ENCODE measurements at regions not wholly inside any gene's neighbourhood (a gene's known extent, or its start where the extent isn't known, plus 50 kb on each side); places are given as distances from the start of the nearest gene placed in this dataset.
"Not testable (repeated sequence)": the region's sequence is repeated elsewhere in the genome, so short reads cannot be mapped to it uniquely, and the experiment has no call there.

GRCh38 chr1:244289991-244290785, 161.5 kb downstream of the ADSS2 start:
- H3K4me3 ChIP-seq: no peak overlapping the region
- DNase-seq: no peak
- H3K4me1 ChIP-seq: peaks cover 4% of the 10 kb centered on the region; the same call in 1 of the 2 replicates
- H3K9me3 ChIP-seq (replicated peaks): peaks cover 5% of the 10 kb centered on the region
- H3K36me3 ChIP-seq: no peaks in the 10 kb centered on the region
- no peaks in the 10 kb centered on the region for H3K27me3 ChIP-seq
- no peak overlapping the region for H3K27ac ChIP-seq

GRCh38 chr1:244291236-244292201, 160.2 kb downstream of the ADSS2 start:
- Histone ChIP-seq H3K4me1 (peaks cover 4% of the 10 kb centered on the region; the same call in 1 of the 2 replicates), H3K27ac (no peak overlapping the region), H3K4me3 (no peak overlapping the region), H3K36me3 (no peaks in the 10 kb centered on the region), H3K27me3 (no peaks in the 10 kb centered on the region), H3K9me3 (replicated peaks) (peaks cover 5% of the 10 kb centered on the region)
- DNase-seq: peak in 1 of 2 experiments; percentile 53

- Histone ChIP-seq H3K36me3 (no peaks in the 10 kb centered on the region), H3K27me3 (no peaks in the 10 kb centered on the region), H3K4me3 (no peak overlapping the region), H3K27ac (no peak overlapping the region), H3K4me1 (peaks cover 4% of the 10 kb centered on the region; the same call in 1 of the 2 replicates), H3K9me3 (replicated peaks) (no peaks in the 10 kb centered on the region)
- no peak for DNase-seq
These were observed 157.0 kb downstream of the ADSS2 start for GRCh38 chr1:244294599-244295224.

GRCh38 chr1:244296003-244296402, 155.7 kb downstream of the ADSS2 start:
- Histone ChIP-seq H3K27me3 (no peaks in the 10 kb centered on the region), H3K27ac (no peak overlapping the region), H3K36me3 (no peaks in the 10 kb centered on the region), H3K4me1 (peaks cover 4% of the 10 kb centered on the region; the same call in 1 of the 2 replicates), H3K9me3 (replicated peaks) (no peaks in the 10 kb centered on the region), H3K4me3 (no peak overlapping the region)
- no peak for DNase-seq

GRCh38 chr1:244296447-244296846, 155.3 kb downstream of the ADSS2 start:
- Histone ChIP-seq H3K36me3 (no peaks in the 10 kb centered on the region), H3K27me3 (no peaks in the 10 kb centered on the region), H3K27ac (no peak overlapping the region), H3K4me3 (no peak overlapping the region), H3K9me3 (replicated peaks) (no peaks in the 10 kb centered on the region), H3K4me1 (peaks cover 4% of the 10 kb centered on the region; the same call in 1 of the 2 replicates)
- DNase-seq: no peak

- Histone ChIP-seq H3K36me3 (no peaks in the 10 kb centered on the region), H3K27me3 (no peaks in the 10 kb centered on the region), H3K4me1 (no peaks in the 10 kb centered on the region), H3K27ac (no peak overlapping the region), H3K9me3 (replicated peaks) (no peaks in the 10 kb centered on the region), H3K4me3 (no peak overlapping the region)
- DNase-seq: no peak
These were observed 154.6 kb downstream of the ADSS2 start for GRCh38 chr1:244297087-244297486.

GRCh38 chr1:244297616-244298015, 154.1 kb downstream of the ADSS2 start:
- no peak for DNase-seq
- Histone ChIP-seq H3K27me3 (no peaks in the 10 kb centered on the region), H3K4me1 (no peaks in the 10 kb centered on the region), H3K9me3 (replicated peaks) (no peaks in the 10 kb centered on the region), H3K36me3 (no peaks in the 10 kb centered on the region), H3K27ac (no peak overlapping the region), H3K4me3 (no peak overlapping the region)

DNA sequence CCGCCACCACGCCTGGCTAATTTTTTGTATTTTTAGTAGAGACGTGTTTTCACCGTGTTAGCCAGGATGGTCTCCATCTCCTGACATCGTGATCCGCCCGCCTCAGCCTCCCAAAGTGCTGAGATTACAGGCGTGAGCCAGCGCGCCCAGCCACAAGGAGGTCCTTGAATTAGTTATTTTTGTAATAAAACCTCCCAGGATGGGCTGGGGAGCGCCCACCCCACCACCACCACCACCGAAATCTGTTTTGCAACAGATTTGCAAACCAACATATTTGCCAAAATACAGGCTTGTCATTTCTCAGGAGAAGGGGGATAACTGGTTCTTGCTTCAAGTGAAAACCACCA, 151.7 kb downstream of the ADSS2 start:
- H3K27me3 ChIP-seq; H3K4me3 ChIP-seq; DNase-seq; H3K27ac ChIP-seq; H3K9me3 ChIP-seq (replicated peaks); H3K4me1 ChIP-seq; H3K36me3 ChIP-seq: not testable (repeated sequence)

DNA sequence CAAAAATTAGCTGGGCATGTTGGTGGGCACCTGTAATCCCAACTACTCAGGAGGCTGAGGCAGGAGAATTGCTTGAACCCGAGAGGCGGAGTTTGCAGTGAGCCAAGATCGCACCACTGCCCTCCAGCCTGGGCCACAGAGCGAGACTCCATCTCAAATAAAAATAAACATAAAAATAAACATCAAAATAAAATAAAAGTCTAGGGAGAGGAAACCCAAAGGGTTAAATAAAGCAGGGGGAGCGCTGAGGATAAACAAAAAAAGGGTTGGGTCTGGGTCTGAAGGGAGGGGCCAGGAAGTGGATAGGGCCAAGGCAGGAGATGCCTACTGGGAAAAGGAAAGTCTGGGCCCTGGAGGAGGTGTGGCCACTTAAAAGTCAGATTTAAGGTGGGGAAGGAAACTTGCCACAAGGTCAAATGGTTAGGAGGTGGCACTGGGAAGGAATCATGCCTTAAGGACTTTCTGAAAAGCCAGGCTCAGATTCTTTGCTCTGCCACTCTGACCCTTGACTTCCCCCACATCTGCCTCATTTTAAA, 150.0 kb downstream of the ADSS2 start:
- no peaks in the 10 kb centered on the region for H3K27me3 ChIP-seq
- H3K27ac ChIP-seq: no peak overlapping the region
- H3K36me3 ChIP-seq: no peaks in the 10 kb centered on the region
- H3K9me3 ChIP-seq (replicated peaks): peaks cover 7% of the 10 kb centered on the region; the same call in 1 of the 2 replicates
- H3K4me1 ChIP-seq: peaks cover 3% of the 10 kb centered on the region; the same call in 1 of the 2 replicates
- no peak overlapping the region for H3K4me3 ChIP-seq
- DNase-seq: no peak

DNA sequence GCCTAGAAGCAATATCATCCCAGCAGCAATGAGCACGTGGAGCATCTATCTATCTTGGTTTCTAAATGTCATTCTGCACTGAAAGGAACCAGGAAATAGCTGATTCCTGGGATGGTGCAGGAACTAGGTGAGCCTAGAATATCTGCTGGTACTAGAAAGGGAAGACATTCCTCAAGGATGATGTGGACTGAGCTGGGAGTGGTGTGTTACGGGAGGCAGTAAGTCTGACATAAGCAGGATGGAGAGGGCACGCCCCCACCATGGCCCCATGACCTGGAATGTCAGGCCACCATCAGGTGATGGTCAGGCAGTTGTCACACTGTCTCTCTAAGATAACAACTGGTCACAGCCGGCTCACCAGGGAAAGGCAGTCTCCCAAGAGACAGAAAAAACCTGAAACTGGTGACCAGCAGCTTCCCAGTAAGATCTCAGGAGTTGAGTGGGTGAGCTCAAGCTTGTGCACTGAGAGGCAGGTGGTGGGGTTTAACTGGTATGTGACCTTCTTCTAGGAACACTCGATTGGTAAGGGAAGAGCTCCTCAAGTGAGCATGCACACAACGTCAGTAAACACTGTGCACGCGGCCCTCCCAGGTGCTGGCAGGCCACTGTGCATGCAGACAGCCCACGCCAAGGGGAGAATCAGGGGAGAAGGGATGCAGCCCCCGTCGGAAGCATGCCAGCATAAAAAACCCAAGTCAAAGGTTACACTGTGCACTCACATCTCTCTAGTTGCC, 148.7 kb downstream of the ADSS2 start:
- DNase-seq: peak in 1 of 2 experiments; percentile 13
- Histone ChIP-seq H3K9me3 (replicated peaks) (peaks cover 8% of the 10 kb centered on the region; the same call in 1 of the 2 replicates), H3K27me3 (no peaks in the 10 kb centered on the region), H3K4me3 (no peak overlapping the region), H3K36me3 (no peaks in the 10 kb centered on the region), H3K4me1 (peaks cover 3% of the 10 kb centered on the region; the same call in 1 of the 2 replicates), H3K27ac (no peak overlapping the region)

DNA sequence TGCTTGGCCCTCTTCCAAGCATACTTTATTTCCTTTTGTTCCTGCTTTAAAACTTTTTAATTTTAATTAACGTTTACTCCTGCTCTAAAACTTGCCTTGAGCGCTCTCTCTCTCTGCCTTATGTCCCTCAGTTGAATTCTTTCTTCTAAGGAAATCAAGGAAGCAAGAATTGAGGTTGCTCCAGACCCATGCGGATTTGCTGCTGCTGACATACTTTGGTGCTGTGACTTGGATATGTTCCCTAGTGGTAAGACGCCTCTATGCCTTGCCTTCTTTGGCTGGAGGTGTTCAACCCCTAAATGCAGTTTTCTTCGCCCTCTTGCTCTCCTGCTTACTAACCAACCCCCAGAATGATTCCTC, 148.1 kb downstream of the ADSS2 start:
- no peak for DNase-seq
- Histone ChIP-seq H3K36me3 (no peaks in the 10 kb centered on the region), H3K27me3 (no peaks in the 10 kb centered on the region), H3K9me3 (replicated peaks) (peaks cover 8% of the 10 kb centered on the region; the same call in 1 of the 2 replicates), H3K27ac (no peak overlapping the region), H3K4me3 (no peak overlapping the region), H3K4me1 (peaks cover 3% of the 10 kb centered on the region; the same call in 1 of the 2 replicates)

- Histone ChIP-seq H3K27ac (no peak overlapping the region), H3K4me3 (no peak overlapping the region)
- DNase-seq: no peak
These were observed 147.6 kb downstream of the ADSS2 start for GRCh38 chr1:244304156-244304555.

GRCh38 chr1:244304656-244305055, 147.1 kb downstream of the ADSS2 start:
- H3K27ac ChIP-seq: no peak overlapping the region
- H3K4me1 ChIP-seq: peaks cover 3% of the 10 kb centered on the region; the same call in 1 of the 2 replicates
- H3K36me3 ChIP-seq: no peaks in the 10 kb centered on the region
- no peaks in the 10 kb centered on the region for H3K27me3 ChIP-seq
- no peak for DNase-seq
- H3K4me3 ChIP-seq: no peak overlapping the region
- H3K9me3 ChIP-seq (replicated peaks): peaks cover 8% of the 10 kb centered on the region; the same call in 1 of the 2 replicates

More at GRCh38 chr1:244304156-244304555, 147.6 kb downstream of the ADSS2 start:
- Histone ChIP-seq H3K27me3 (no peaks in the 10 kb centered on the region), H3K4me1 (peaks cover 3% of the 10 kb centered on the region; the same call in 1 of the 2 replicates), H3K36me3 (no peaks in the 10 kb centered on the region), H3K9me3 (replicated peaks) (peaks cover 8% of the 10 kb centered on the region; the same call in 1 of the 2 replicates)
